ENCODE measurements at regions not wholly inside any gene's neighbourhood (a gene's known extent, or its start where the extent isn't known, plus 50 kb on each side); places are given as distances from the start of the nearest gene placed in this dataset.

DNA sequence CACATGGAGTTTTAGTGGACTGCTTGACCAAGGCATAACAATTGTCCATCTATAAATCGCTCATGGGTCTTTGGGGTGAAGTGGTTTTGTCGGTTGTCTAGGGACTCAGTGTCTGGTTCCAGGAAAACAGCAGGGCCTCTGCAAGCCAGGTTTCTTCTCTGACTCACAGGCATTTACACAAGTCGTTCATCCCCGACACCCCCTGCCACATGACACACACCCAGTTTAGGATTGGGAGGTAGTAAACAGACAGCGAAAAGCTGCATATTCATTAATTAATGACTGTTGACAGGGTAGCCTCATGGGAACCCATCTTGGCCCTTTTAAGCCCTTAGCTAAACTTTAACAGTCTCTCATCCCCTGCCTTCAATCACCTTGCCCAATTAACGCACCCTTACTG is 194.8 kb upstream of the ACVR2A start:
- TF ChIP-seq EZH2phosphoT487 (IDR thresholded peaks at IDR 0.05; ENCODE audit: borderline replicate concordance, low read length), result no peak
- TF ChIP-seq CTCF (conservative IDR thresholded peaks at IDR 0.05; ENCODE audit: low read depth, low read length), result no peak

Data from PC-3 (cell line).